KMS-11 (cell line): ENCODE measurements at regions not wholly inside any gene's neighbourhood (a gene's known extent, or its start where the extent isn't known, plus 50 kb on each side); places are given as distances from the start of the nearest gene placed in this dataset.

Experiments
- H2AFZ ChIP-seq: fragments of 200-600 bp; sonication (generic); 2 replicates; pipeline ENCODE4 v1.6.1; 2016; ENCODE audit warnings: antibody characterized with exemption, mixed run types, low read depth
- H3K27ac ChIP-seq: fragments of 200-600 bp; sonication (generic); 2 replicates; pipeline ENCODE4 v1.6.1; 2016; ENCODE audit warnings: mild to moderate bottlenecking, mixed run types
- H3K27me3 ChIP-seq: fragments of 200-600 bp; sonication (generic); 2 replicates; pipeline ENCODE4 v1.6.1; 2017; ENCODE audit warnings: mild to moderate bottlenecking, low read depth, mixed run types, moderate library complexity; ENCODE audit not compliant: insufficient read depth
- H3K36me3 ChIP-seq: fragments of 200-600 bp; sonication (generic); 2 replicates; pipeline ENCODE4 v1.6.1; 2017; ENCODE audit warnings: mild to moderate bottlenecking, mixed run types; ENCODE audit not compliant: insufficient read depth
- H3K4me1 ChIP-seq: fragments of 200-600 bp; sonication (generic); 2 replicates; pipeline ENCODE4 v1.6.1; 2016; ENCODE audit warnings: mild to moderate bottlenecking, low read depth, mixed run types; ENCODE audit not compliant: poor library complexity, severe bottlenecking
- H3K4me2 ChIP-seq: fragments of 200-600 bp; sonication (generic); 2 replicates; pipeline ENCODE4 v1.7.0; 2016; ENCODE audit warnings: mild to moderate bottlenecking, mixed run types
- H3K4me3 ChIP-seq: fragments of 200-600 bp; sonication (generic); IDR thresholded peaks from 2 replicates; pipeline ENCODE4 v1.6.1; 2017; ENCODE audit warnings: low read depth, low read length, mixed read lengths; ENCODE audit not compliant: insufficient read depth
- H3K79me2 ChIP-seq: fragments of 200-600 bp; sonication (generic); 2 replicates; pipeline ENCODE4 v1.6.1; 2016; ENCODE audit warnings: low read depth, mixed run types; ENCODE audit not compliant: insufficient read depth
- H3K9ac ChIP-seq: fragments of 200-600 bp; sonication (generic); 2 replicates; pipeline ENCODE4 v1.6.1; 2016; ENCODE audit warnings: mild to moderate bottlenecking, mixed run types
- H4K20me1 ChIP-seq: fragments of 200-600 bp; sonication (generic); 2 replicates; pipeline ENCODE4 v1.6.1; 2016; ENCODE audit warnings: mild to moderate bottlenecking, mixed run types; ENCODE audit not compliant: insufficient read depth
- TF ChIP-seq, protein P1 (sequence below): fragments of 200-600 bp; sonication (generic); conservative IDR thresholded peaks from 2 replicates; pipeline ENCODE4 v1.6.1; 2017; ENCODE audit warnings: low read depth, mild to moderate bottlenecking, antibody characterized with exemption, low read length, moderate library complexity, mixed read lengths

GRCh38 chr5:136626531-136626930 lies 261.2 kb upstream of the TRPC7 start:
- no peak overlapping the region for H3K9ac ChIP-seq
- no peaks in the 10 kb centered on the region for H3K79me2 ChIP-seq
- no peaks in the 10 kb centered on the region for H3K4me1 ChIP-seq
- no peak overlapping the region for H3K4me3 ChIP-seq
- no peaks in the 10 kb centered on the region for H3K27me3 ChIP-seq
- no peaks in the 10 kb centered on the region for H3K36me3 ChIP-seq
- H2AFZ ChIP-seq, result no peak overlapping the region
- no peak overlapping the region for H3K4me2 ChIP-seq
- H4K20me1 ChIP-seq, result no peaks in the 10 kb centered on the region
- no peak overlapping the region for H3K27ac ChIP-seq
- TF ChIP-seq, protein P1, sequence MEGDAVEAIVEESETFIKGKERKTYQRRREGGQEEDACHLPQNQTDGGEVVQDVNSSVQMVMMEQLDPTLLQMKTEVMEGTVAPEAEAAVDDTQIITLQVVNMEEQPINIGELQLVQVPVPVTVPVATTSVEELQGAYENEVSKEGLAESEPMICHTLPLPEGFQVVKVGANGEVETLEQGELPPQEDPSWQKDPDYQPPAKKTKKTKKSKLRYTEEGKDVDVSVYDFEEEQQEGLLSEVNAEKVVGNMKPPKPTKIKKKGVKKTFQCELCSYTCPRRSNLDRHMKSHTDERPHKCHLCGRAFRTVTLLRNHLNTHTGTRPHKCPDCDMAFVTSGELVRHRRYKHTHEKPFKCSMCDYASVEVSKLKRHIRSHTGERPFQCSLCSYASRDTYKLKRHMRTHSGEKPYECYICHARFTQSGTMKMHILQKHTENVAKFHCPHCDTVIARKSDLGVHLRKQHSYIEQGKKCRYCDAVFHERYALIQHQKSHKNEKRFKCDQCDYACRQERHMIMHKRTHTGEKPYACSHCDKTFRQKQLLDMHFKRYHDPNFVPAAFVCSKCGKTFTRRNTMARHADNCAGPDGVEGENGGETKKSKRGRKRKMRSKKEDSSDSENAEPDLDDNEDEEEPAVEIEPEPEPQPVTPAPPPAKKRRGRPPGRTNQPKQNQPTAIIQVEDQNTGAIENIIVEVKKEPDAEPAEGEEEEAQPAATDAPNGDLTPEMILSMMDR, result no peak

DNA sequence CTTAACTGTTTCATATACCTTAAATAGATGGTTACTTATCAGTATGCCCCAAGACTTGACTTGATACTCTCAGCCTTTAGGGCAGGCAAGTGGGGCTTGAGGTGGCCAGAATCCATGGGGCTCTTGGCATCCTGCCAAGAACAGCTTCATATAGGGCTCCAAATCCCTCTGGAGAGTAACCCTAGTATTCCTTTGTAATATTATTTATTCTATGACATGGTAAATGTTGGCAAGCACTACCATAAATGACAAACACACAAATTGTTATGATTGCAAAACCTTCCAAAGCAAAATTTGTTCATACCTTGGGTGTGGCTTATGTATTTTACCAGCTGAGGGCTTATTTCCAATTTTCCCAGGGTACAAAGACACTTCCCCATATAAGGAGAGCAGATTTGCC lies 257.4 kb upstream of the TRPC7 start:
- Histone ChIP-seq H3K27ac (no peak overlapping the region), H3K4me1 (no peaks in the 10 kb centered on the region), H3K9ac (no peak overlapping the region), H3K27me3 (no peaks in the 10 kb centered on the region), H2AFZ (no peak overlapping the region), H3K36me3 (no peaks in the 10 kb centered on the region), H4K20me1 (no peaks in the 10 kb centered on the region), H3K4me2 (no peak overlapping the region), H3K79me2 (no peaks in the 10 kb centered on the region), H3K4me3 (no peak overlapping the region)
- TF ChIP-seq, protein P1, result no peak

DNA sequence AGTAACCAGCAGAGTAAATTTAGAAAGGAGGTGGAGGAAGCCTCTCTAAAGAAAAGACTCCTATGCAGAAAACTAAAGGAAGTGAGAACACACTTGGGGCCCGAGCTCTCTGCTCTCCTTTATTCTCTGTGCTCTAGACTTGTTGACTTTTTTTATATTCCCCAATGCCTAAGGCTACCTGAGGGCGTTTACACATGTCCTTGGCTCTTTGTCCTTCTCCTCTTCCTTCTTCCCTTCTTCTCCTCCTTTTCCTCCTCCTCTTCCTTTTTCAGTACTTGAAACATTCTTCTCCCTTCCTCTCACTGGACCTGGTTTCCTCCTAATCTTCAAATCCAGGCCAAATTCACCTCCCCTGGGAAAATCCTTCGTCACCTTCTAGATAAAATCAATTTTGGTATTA lies 256.4 kb upstream of the TRPC7 start:
- Histone ChIP-seq H3K27ac (no peak overlapping the region), H2AFZ (no peak overlapping the region), H3K27me3 (no peaks in the 10 kb centered on the region), H3K4me1 (no peaks in the 10 kb centered on the region), H4K20me1 (no peaks in the 10 kb centered on the region), H3K36me3 (no peaks in the 10 kb centered on the region), H3K9ac (no peak overlapping the region), H3K79me2 (no peaks in the 10 kb centered on the region), H3K4me3 (no peak overlapping the region), H3K4me2 (no peak overlapping the region)
- TF ChIP-seq, protein P1, result no peak

DNA sequence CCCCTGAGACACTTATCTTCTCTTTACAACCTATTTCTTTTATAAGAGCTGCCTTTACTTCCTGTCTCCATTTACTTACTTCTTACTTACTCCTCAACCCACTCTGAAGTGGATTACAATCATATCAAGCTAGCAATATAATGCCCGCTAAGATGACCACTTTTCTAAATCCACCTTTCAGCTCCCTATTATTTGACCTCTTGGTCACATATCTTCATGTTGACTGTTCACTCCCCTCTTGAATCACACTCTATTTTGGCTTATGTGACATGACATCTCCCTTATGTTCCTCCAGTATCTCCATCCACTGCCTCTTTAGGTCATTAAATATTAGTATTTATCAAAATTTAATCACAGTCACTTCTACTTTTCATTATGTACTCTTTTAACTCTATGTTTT lies 255.3 kb upstream of the TRPC7 start:
- no peaks in the 10 kb centered on the region for H3K79me2 ChIP-seq
- no peak overlapping the region for H3K27ac ChIP-seq
- H3K27me3 ChIP-seq, result no peaks in the 10 kb centered on the region
- H3K4me3 ChIP-seq, result no peak overlapping the region
- H3K4me1 ChIP-seq, result no peaks in the 10 kb centered on the region
- H2AFZ ChIP-seq, result no peak overlapping the region
- TF ChIP-seq, protein P1, result no peak
- no peak overlapping the region for H3K4me2 ChIP-seq
- no peaks in the 10 kb centered on the region for H3K36me3 ChIP-seq
- H3K9ac ChIP-seq, result no peak overlapping the region
- H4K20me1 ChIP-seq, result no peaks in the 10 kb centered on the region
